ENCODE measurements at regions not wholly inside any gene's neighbourhood (a gene's known extent, or its start where the extent isn't known, plus 50 kb on each side); places are given as distances from the start of the nearest gene placed in this dataset.

GRCh38 chr11:22049276-22049675 is 143.6 kb upstream of the ANO5 start:
- intact Hi-C loops (cut with DNase I): no loop called here
- Histone ChIP-seq H3K27me3 (no peaks in the 10 kb centered on the region), H3K9me3 (no peaks in the 10 kb centered on the region), H3K4me1 (no peaks in the 10 kb centered on the region), H3K36me3 (no peaks in the 10 kb centered on the region), H3K4me3 (no peak overlapping the region), H3K27ac (no peak overlapping the region)
- DNase-seq (ENCODE audit: low spot score in 2 of 2): no peak
- TF ChIP-seq CTCF (IDR thresholded peaks at IDR 0.05): no peak

- no peak overlapping the region for H3K4me3 ChIP-seq
- no peaks in the 10 kb centered on the region for H3K27me3 ChIP-seq
- no peaks in the 10 kb centered on the region for H3K4me1 ChIP-seq
- no peak for TF ChIP-seq CTCF (IDR thresholded peaks at IDR 0.05)
- no peak for DNase-seq (ENCODE audit: low spot score in 2 of 2)
- intact Hi-C loops (cut with DNase I): no loop called here
- H3K27ac ChIP-seq: no peak overlapping the region
- H3K36me3 ChIP-seq: no peaks in the 10 kb centered on the region
- H3K9me3 ChIP-seq: peaks cover 3 to 7% of the 10 kb centered on the region in 2 donors
These were observed 127.4 kb upstream of the ANO5 start for GRCh38 chr11:22065472-22065871.

- H3K9me3 ChIP-seq: peaks cover 3% of the 10 kb centered on the region in 2 donors
- no peak overlapping the region for H3K27ac ChIP-seq
- H3K4me1 ChIP-seq: no peaks in the 10 kb centered on the region
- no peak for DNase-seq (ENCODE audit: low spot score in 2 of 2)
- H3K4me3 ChIP-seq: no peak overlapping the region
- intact Hi-C loops (cut with DNase I): no loop called here
- TF ChIP-seq CTCF (IDR thresholded peaks at IDR 0.05): no peak
- no peaks in the 10 kb centered on the region for H3K27me3 ChIP-seq
- H3K36me3 ChIP-seq: no peaks in the 10 kb centered on the region
These were observed 123.0 kb upstream of the ANO5 start for GRCh38 chr11:22069844-22070243.

GRCh38 chr11:22076271-22076930 is 116.5 kb upstream of the ANO5 start:
- Histone ChIP-seq H3K4me3 (no peak overlapping the region), H3K4me1 (no peaks in the 10 kb centered on the region), H3K27me3 (no peaks in the 10 kb centered on the region), H3K27ac (no peak overlapping the region), H3K9me3 (no peaks in the 10 kb centered on the region), H3K36me3 (no peaks in the 10 kb centered on the region)
- no peak for TF ChIP-seq CTCF (IDR thresholded peaks at IDR 0.05)
- intact Hi-C loops (cut with DNase I): no loop called here
- no peak for DNase-seq (ENCODE audit: low spot score in 2 of 2)

- Histone ChIP-seq H3K27ac (no peak overlapping the region), H3K4me3 (no peak overlapping the region), H3K4me1 (no peaks in the 10 kb centered on the region), H3K27me3 (no peaks in the 10 kb centered on the region), H3K36me3 (no peaks in the 10 kb centered on the region), H3K9me3 (no peaks in the 10 kb centered on the region)
- no peak for TF ChIP-seq CTCF (IDR thresholded peaks at IDR 0.05)
- DNase-seq (ENCODE audit: low spot score in 2 of 2): no peak
- intact Hi-C loops (cut with DNase I): no loop called here
These were observed 114.8 kb upstream of the ANO5 start for GRCh38 chr11:22078063-22078462.
